ENCODE measurements at regions not wholly inside any gene's neighbourhood (a gene's known extent, or its start where the extent isn't known, plus 50 kb on each side); places are given as distances from the start of the nearest gene placed in this dataset.

GRCh38 chr1:101174722-101175121, 62.1 kb upstream of the S1PR1 start:
- TF ChIP-seq CTCF (IDR thresholded peaks at IDR 0.05) (no peak), POLR2A (IDR thresholded peaks at IDR 0.05) (no peak)
